ENCODE measurements at regions not wholly inside any gene's neighbourhood (a gene's known extent, or its start where the extent isn't known, plus 50 kb on each side); places are given as distances from the start of the nearest gene placed in this dataset.

DNA sequence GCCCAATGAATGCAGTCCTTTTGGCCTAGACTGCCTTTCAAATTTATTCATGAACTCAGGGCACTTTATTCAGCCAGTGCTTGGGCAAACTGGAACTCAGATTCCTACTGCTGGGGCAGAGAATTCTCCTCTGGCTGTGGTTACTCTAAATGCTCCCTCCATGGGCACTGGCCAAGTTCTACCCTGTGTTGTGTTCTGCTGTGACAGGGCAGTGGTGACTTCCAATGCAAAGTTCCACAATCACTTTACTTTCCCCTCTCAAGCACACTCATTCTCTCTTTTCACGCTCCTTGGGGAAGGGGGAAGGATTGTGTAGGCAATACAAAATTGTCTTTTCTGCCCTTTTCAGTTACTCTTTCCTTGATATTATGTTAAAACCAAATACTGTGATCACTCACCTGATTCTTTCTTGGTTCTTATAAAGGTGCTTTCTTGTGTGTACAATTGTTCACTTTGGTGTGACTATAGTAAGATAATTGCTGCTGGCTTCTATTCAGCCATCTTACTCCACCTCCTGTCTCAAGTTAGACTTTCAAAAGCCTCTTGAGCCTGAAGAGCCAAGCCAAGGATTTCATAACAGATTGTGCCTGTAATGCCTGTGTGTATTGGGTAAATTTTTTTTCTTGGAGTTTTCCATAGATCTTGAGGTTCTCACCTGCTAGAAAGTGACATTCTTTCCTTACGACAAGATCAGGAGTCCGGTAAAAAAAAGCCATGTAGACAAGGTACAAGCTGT, 1078.6 kb downstream of the FAM133A start:
- TF ChIP-seq, protein P1, sequence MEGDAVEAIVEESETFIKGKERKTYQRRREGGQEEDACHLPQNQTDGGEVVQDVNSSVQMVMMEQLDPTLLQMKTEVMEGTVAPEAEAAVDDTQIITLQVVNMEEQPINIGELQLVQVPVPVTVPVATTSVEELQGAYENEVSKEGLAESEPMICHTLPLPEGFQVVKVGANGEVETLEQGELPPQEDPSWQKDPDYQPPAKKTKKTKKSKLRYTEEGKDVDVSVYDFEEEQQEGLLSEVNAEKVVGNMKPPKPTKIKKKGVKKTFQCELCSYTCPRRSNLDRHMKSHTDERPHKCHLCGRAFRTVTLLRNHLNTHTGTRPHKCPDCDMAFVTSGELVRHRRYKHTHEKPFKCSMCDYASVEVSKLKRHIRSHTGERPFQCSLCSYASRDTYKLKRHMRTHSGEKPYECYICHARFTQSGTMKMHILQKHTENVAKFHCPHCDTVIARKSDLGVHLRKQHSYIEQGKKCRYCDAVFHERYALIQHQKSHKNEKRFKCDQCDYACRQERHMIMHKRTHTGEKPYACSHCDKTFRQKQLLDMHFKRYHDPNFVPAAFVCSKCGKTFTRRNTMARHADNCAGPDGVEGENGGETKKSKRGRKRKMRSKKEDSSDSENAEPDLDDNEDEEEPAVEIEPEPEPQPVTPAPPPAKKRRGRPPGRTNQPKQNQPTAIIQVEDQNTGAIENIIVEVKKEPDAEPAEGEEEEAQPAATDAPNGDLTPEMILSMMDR (conservative IDR thresholded peaks at IDR 0.05), result no peak
- TF ChIP-seq ZFX (IDR thresholded peaks at IDR 0.05), result no peak
